NB4 (cell line): ENCODE measurements at regions not wholly inside any gene's neighbourhood (a gene's known extent, or its start where the extent isn't known, plus 50 kb on each side); places are given as distances from the start of the nearest gene placed in this dataset.
"Not testable (repeated sequence)": the region's sequence is repeated elsewhere in the genome, so short reads cannot be mapped to it uniquely, and the experiment has no call there.

ENCODE experiments used
- DNase-seq: peaks from one replicate; pipeline ENCODE4 v3.0.0; 2010; ENCODE audit warnings: low read depth
- H3K4me3 ChIP-seq: one replicate; pipeline ENCODE4 v1.5.1; 2011; ENCODE audit warnings: mild to moderate bottlenecking, low read depth, low read length, moderate library complexity
- CTCF ChIP-seq: IDR thresholded peaks from one replicate; pipeline ENCODE4 v1.5.1; 2012; ENCODE audit warnings: low read depth, low read length
- MAX ChIP-seq: IDR thresholded peaks from 2 replicates; pipeline ENCODE4 v1.6.1; 2011; ENCODE audit warnings: low read depth, low read length
- MYC ChIP-seq: IDR thresholded peaks from 2 replicates; pipeline ENCODE4 v1.6.1; 2011; ENCODE audit warnings: low read depth, low read length
- POLR2A ChIP-seq: IDR thresholded peaks from 2 replicates; pipeline ENCODE4 v1.6.1; 2011; ENCODE audit warnings: mild to moderate bottlenecking; ENCODE audit not compliant: insufficient read length; ENCODE audit errors: extremely low read depth

GRCh38 chr3:168796339-168796738 lies 700.6 kb upstream of the GOLIM4 start:
- no peak for DNase-seq
- no peak for TF ChIP-seq CTCF
- TF ChIP-seq POLR2A, result no peak
- TF ChIP-seq MYC, result no peak
- TF ChIP-seq MAX, result no peak
- H3K4me3 ChIP-seq, result no peak overlapping the region

- no peak for DNase-seq
- no peak overlapping the region for H3K4me3 ChIP-seq
- TF ChIP-seq CTCF, result no peak
- no peak for TF ChIP-seq MYC
- no peak for TF ChIP-seq POLR2A
- TF ChIP-seq MAX, result no peak
These were observed 698.7 kb upstream of the GOLIM4 start for GRCh38 chr3:168794427-168794826.

DNA sequence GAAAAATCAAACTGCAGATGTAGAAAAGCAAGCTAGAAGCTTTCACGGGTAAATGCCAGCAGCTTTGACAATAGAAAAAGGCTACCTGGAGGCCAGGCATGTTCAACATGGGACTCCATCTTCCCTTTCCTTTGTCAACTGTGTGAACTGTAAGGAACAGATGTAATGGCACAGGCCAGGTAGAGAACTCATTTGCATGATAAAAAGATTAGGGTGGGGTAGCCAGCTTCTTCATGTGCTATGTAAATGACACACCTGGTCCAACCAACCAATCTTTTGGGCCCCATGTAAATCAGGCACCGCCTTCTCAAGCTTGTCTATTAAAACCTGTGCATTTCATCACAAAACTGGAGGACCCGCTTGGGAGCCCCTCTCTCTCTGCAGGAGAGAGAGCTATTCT lies 686.5 kb upstream of the GOLIM4 start:
- TF ChIP-seq POLR2A (no peak), MAX (no peak), CTCF (no peak), MYC (no peak)
- H3K4me3 ChIP-seq, result no peak overlapping the region
- DNase-seq, result no peak

DNA sequence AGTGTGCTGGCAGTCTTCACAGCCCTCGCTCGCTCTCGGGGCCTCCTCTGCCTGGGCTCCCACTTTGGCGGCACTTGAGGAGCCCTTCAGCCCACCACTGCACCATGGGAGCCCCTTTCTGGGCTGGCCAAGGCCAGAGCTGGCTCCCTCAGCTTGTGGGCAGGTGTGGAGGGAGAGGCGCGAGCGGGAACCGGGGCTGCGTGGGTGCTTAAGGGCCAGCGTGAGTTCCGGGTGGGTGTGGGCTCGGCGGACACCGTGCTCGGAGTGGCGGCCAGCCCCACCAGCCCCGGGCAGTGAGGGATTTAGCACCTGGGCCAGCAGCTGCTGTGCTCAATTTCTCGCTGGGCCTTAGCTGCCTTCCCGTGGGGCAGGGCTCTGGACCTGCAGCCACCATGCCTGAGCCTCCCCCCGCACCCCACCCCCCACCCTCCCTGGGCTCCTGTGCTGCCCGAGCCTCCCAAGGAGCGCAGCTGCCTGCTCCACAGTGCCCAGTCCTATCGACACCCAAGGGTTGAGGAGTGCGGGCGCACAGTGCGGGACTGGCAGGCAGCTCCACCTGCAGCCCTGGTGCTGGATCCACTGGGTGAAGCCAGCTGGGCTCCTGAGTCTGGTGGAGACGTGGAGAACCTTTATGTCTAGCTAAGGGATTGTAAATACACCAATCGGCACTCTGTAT lies 684.4 kb upstream of the GOLIM4 start:
- DNase-seq, H3K4me3 ChIP-seq: not testable (repeated sequence)

DNA sequence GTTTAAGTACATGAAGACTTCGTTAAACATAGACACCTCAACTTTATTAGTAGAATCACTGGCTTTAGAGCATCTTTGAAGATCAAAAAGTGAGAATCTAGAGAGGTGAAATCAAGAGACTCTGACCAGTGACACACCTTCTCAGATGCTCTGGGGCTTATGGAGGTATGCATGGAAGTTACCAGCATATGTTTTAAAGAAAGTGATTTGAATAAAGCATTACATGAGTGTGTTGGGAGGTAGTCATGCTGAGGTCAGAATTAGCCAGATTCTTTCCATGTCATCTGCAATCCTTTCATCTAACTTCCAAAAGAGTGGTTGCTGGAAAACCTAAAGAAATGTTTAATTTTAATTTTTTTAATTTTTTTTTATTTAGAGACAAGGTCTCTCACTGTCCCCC lies 658.0 kb upstream of the GOLIM4 start:
- H3K4me3 ChIP-seq, result no peak overlapping the region
- DNase-seq, result no peak
- no peak for TF ChIP-seq MYC
- no peak for TF ChIP-seq POLR2A

GRCh38 chr3:168752339-168752738 lies 656.6 kb upstream of the GOLIM4 start:
- TF ChIP-seq POLR2A (no peak), MYC (no peak), CTCF (no peak), MAX (no peak)
- no peak for DNase-seq
- H3K4me3 ChIP-seq, result no peak overlapping the region

DNA sequence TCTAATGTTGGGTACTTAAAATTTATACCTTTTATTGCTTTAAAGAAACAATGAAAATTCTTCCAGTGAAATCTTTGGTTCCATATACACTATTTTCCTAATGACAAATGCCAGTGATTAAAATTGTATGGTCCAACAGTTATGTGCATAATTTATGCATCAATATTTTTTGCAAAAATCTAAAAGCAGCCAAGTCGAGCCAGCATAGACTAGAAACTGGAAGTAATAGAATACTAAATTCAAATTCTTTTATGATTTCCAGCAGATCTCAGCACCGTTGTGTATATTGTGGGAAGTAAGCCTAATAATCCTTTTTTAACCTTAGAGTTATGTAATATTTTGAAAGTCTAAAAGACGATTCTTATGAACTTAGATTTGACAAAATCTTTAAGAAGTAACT lies 652.0 kb upstream of the GOLIM4 start:
- TF ChIP-seq MAX (no peak), POLR2A (no peak), CTCF (no peak), MYC (no peak)
- no peak for DNase-seq
- H3K4me3 ChIP-seq, result no peak overlapping the region
